ENCODE measurements at regions not wholly inside any gene's neighbourhood (a gene's known extent, or its start where the extent isn't known, plus 50 kb on each side); places are given as distances from the start of the nearest gene placed in this dataset.

- no peak for DNase-seq
These were observed 412.6 kb upstream of the PAPPA start for GRCh38 chr9:115740986-115741385.

GRCh38 chr9:115743709-115744605 lies 409.6 kb upstream of the PAPPA start:
- no peak for DNase-seq

DNA sequence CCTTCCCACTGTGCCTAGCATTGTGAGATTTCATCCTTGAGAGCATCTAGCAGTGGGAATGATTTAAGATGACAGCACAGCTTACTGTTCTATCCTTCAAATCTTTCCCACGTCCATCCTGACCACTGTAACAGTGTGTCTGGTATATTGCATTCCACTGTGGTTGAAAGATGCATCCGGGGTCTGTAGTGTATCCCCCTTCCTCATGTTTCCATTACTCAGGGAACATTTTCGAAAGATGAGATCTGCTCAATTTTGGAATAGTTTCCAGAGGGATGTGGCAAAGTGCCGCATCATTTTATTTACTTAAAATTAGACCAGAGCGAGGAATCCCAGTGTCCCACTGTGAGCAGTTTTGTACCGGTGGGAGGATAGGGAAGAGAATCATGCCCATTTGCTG lies 407.1 kb upstream of the PAPPA start:
- DNase-seq, result no peak

DNA sequence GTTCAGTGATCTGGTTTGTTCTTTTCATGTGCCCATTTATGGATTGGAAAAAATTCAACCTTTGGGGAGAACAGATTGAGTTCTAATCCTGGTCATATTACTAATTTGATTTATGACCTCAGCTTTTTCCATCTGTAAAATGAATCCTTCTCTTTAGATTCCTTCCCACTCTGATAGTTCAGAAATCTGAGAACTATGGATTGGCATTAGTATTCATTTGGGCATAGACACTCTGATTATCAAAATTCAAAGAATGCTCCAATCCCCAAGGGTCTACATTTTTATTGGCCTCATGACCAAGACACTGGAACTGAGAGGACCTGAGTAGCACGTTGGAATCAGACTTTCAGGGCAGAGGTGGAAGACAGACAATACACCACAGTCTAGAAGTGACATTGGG lies 405.9 kb upstream of the PAPPA start:
- DNase-seq, result no peak

GRCh38 chr9:115756736-115757135 lies 396.9 kb upstream of the PAPPA start:
- DNase-seq, result no peak

DNA sequence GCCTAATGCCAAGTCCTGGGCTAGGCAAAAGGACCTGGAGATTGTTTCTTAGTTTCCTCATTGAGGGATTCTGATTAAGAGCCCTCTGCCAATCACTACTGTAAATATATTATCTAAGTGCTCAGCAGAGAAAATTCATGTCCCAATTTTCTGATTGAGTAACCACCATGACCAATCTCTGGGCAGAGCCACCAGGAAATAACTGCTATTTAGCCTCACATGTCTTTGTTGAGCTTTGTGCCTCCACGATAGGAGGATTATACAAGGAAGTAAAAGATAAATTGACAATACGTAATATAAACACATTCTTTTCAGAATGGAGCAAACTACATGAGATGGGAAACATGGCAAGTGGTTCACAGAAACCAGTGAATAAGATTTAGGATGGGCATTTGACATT lies 396.1 kb upstream of the PAPPA start:
- DNase-seq, result no peak

- no peak for DNase-seq
These were observed 395.1 kb upstream of the PAPPA start for GRCh38 chr9:115758441-115758840.

- no peak for DNase-seq
These were observed 394.2 kb upstream of the PAPPA start for GRCh38 chr9:115759426-115759825.

GRCh38 chr9:115764645-115765044 lies 388.9 kb upstream of the PAPPA start:
- no peak for DNase-seq

GRCh38 chr9:115765060-115765459 lies 388.5 kb upstream of the PAPPA start:
- DNase-seq, result no peak

GRCh38 chr9:115766370-115766955 lies 387.1 kb upstream of the PAPPA start:
- DNase-seq, result no peak

GRCh38 chr9:115770521-115770920 lies 383.1 kb upstream of the PAPPA start:
- DNase-seq, result no peak

DNA sequence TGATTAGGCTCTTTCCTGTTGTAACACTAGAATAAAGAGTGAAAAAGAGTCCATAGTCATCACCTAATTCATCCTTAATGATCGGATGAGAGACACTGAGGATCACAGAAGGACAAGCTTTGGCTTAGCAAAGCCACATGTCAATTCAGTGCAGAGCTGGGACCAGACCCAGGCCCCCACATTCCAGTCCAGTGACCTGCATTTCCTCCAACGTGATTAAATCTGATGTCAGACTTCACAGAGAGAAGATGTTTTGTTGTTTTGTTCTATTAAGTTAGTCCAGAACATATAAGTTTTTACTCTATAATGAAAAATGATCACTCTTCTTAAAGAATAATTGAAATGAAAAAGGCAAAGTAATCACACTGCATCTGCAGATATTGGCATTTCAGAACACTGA lies 377.9 kb upstream of the PAPPA start:
- DNase-seq, result no peak

DNA sequence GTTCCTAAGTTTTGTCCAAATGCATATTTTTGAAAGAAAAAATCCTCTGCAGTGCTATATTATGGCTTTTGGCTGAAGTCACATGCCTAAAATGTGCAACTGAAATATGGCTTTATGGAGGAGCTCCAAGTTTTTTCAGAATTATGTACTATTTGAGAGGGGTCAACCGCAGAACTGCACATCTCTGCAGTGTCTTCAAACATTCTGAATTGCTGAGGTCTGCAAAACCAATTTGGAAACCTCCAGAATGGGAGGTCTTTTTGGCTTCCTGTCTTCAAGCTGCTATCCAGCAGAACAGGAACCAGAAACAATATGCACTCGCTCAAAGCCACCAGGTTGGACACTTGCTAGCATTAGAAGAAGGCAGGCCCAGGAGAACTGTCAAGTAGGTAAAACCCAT lies 376.0 kb upstream of the PAPPA start:
- DNase-seq, result no peak

DNA sequence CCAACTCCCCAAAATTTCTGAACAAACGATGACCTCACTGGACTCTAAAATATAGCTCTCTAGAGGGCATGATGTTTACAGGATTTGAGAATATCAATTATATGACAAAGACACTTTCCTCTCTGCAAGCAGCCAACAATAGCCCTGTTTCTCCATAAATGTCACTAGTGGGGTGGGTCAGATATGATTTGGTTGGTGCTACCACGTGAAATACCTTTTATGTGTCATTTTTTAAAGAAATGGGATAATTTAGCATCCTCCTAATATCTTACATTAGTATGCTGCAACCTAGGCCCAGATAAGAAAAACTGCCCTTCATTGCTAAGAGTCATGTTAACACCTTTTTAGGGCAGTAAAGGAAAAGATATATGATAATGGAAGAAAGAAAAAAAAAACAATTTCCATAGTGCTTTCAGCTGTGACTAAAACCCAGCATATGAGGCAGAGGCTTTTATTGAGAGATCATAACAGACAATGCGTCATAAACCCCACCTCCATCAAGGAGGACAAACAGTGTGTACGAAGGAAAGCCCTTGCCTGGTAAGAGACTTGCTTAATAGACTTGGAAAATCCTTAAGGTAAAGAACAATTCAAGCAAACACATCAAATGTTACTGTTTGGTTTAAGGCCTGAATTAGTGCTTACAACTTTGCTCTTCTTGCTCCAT lies 372.4 kb upstream of the PAPPA start:
- no peak for DNase-seq

DNA sequence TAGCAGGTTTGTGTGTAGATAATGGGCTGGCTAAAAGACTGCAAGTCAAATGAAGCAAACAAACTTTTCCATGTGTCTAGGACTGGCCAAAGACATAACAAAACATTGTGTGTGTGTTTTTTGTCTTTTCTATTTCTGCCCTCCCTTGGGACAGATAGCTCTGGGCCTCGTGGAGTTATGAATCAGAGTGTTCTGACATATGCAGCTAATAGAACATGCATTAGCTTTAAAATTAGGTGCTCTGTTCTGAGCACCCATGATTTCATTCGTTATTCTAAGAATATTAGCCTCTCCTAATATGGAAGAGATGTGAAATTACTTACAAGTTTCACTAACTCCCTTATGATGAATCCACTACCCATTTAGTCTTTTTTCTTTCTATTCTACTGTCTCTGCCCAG lies 367.3 kb upstream of the PAPPA start:
- DNase-seq, result no peak

DNA sequence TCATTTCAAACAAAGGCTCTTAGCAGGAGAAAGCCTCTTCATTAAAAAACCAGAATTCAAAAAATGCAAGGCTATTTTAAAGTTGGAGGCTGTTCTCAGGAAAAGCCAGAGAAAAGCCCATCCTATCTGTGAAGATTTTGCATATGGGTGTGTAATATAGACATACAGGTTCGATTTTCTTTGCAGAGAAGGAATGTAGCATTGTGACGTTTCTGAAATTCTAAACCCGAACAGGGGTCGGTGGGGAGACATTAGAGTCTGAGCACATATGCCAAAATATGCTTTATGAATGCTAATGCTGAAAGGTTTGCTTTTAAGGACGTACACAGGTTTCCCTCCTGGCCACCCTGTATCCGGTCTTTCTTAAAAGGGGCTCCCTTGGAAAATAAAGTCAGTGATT lies 363.1 kb upstream of the PAPPA start:
- no peak for DNase-seq

- DNase-seq, result no peak
These were observed 358.6 kb upstream of the PAPPA start for GRCh38 chr9:115794921-115795475.

DNA sequence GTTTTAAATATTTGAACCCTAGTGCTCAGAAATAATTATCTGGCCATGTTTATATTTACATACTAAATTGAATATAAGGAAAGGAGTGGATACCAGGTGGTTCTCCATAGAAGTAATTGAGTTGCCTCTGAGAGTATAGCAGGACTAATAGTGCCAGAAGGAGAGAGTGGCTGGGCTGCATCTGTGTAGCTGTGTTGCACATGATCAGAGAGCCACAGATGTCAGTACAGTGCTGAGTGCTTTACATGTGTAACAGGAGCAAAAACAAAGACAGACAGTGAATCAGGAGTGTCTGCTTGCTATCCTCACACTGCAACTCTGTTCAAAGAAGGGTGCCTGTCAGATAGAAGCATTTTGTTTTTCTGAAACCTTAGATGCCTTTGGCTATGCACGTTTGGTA lies 353.9 kb upstream of the PAPPA start:
- DNase-seq, result no peak

DNA sequence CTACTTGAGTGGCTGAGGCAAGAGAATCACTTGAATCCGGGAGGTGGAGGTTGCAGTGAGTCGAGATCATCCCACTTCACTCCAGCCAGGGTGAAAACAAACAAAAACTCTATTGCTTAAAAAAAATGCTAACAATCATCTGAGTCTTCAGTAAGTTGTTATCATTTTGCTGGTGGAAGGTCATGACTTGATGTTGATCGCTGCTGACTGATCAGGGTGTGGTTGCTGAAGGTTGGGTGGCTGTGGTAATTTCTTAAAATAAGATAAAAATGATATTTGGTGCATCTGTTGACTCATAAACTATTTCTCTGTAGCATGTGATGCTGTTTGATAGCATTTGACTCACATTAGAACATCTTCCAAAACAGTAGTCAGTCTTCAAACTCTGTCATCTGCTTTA lies 349.4 kb upstream of the PAPPA start:
- no peak for DNase-seq

DNA sequence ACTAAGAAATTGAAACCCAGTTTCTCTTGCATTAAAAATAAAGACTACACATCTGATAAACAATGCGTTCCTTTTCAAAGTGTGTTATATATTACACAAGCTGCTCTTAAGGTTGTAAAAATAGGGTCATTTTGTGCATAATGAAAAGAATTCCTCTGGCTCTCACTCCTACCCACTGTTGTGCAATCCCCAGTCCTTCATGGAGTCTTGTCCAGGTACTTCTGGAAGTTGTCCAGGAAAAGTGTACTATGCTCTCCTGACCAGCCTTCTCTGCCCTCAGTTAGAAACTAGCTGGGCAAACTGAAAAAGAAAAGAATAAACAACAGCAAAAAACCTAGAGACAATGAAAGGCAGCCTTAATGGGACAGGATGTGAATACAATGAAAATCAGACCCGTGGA lies 345.5 kb upstream of the PAPPA start:
- no peak for DNase-seq

DNA sequence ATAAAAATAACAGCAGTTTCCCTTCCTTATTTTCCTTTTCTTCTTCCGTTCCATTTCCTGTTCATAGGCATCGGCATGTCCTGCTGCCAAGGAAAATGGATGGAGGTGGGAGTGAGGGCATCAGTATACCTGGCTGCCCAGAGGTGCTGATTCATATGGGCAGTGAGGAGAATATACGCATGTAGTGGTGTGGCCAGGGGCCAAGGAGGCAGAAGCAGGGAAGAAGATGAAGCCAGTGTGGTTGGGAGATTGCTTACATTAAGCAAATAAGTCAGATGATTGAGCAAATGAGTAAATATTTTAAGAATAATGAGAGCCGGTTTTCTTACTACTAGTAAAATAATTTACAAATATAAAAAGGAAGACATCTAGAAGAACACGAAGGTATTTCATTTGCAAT lies 344.9 kb upstream of the PAPPA start:
- no peak for DNase-seq

GRCh38 chr9:115810166-115810565 lies 343.4 kb upstream of the PAPPA start:
- DNase-seq, result no peak

DNA sequence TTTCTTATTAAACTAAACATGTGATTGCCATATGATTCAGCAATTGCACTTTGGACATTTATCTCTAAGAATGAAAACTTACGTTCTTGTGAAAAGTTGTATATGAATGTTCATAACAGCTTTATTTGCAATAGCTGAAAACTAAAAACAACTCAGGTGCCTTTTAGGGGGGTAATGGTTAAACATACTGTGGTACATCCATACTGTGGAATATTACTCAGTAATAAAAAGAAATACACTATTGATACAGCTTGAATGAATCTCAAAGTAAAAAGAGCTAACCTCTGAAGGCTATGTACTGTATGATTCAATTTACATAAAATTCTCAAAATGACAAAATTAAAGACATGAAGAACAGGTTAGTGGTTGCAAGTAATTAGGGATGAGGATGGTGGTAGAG lies 339.5 kb upstream of the PAPPA start:
- DNase-seq, result no peak
